ENCODE measurements at regions not wholly inside any gene's neighbourhood (a gene's known extent, or its start where the extent isn't known, plus 50 kb on each side); places are given as distances from the start of the nearest gene placed in this dataset.

GRCh38 chr6:54787825-54788224 lies 58.7 kb upstream of the FAM83B start:
- no peak for DNase-seq (ENCODE audit: extremely low read depth, low read depth)

Small RNA genes in the stretch of these regions (small RNA-seq; reads per million reads assigned to genes)
- gene RNU6-1023P, result 0 reads per million in 2 experiments

All from NCI-H460 (cell line).